ENCODE measurements at regions not wholly inside any gene's neighbourhood (a gene's known extent, or its start where the extent isn't known, plus 50 kb on each side); places are given as distances from the start of the nearest gene placed in this dataset.

GRCh38 chr5:175803736-175804454 lies 67.5 kb upstream of the CPLX2 start:
- peaks cover 42 to 44% of the 10 kb centered on the region in 2 donors for H3K27me3 Mint-ChIP-seq (ENCODE audit: low read depth in 2 of 2)
- no peak overlapping the region for H3K27ac Mint-ChIP-seq
- H3K4me1 Mint-ChIP-seq = no peaks in the 10 kb centered on the region
- Histone ChIP-seq H3K36me3 (ENCODE audit: control insufficient read depth, insufficient read depth, low read length) (no peaks in the 10 kb centered on the region), H3K9me3 (ENCODE audit: control insufficient read depth, insufficient read depth, low read length) (no peaks in the 10 kb centered on the region), H3K27me3 (ENCODE audit: control insufficient read depth, insufficient read depth, low read length) (peaks cover 11% of the 10 kb centered on the region), H3K4me1 (ENCODE audit: control insufficient read depth, insufficient read depth, low read length) (no peaks in the 10 kb centered on the region), H3K27ac (ENCODE audit: low read length) (no peak overlapping the region), H3K4me3 (ENCODE audit: low read length) (no peak overlapping the region)
- no peak for TF ChIP-seq CTCF (IDR thresholded peaks at IDR 0.05)
- WGBS (ENCODE audit: insufficient coverage) = 71% methylated on average over 7 of the region's 8 CpGs
- intact Hi-C loops (cut with micrococcal nuclease) = no loop called here
- DNase-seq = no peak
- no peaks in the 10 kb centered on the region for H3K36me3 Mint-ChIP-seq
- H3K4me3 Mint-ChIP-seq = no peak overlapping the region
- ATAC-seq = no peak
- H3K9me3 Mint-ChIP-seq = no peaks in the 10 kb centered on the region

DNA sequence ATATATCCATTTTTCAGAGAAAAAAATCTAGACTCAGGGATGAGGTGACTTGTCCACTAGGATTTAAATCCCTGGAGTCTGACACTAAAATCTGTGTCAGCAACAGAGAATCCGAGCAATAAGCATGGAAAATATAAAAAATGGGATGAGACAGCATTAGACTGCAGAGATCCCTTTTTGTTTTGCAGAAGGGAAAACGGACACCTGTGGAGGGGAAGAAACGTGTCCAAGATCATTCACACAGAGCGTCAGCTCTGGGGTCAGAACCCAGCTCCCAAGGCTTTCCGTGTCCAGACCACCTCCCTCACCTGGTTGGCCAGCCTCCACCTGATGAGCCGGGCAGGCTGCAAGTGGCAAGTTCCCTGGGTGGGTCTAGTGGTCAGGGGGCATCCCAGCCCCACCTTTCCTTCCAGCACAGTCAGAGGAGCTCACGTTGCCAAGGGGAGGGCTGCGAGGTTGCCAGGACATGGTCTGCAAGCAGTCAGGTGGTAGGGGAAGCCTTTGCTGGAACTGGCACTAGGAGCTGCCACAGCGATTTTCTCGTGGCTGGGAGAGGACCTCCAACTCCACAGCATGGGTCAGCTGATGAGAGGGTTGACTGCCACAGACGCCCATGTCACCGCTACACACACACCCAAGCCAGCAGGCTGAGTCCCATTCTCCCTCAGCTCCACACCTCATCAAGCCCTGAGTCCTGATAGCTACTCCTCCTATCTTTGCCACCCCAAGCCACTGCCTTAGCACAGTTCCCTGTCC lies 65.9 kb upstream of the CPLX2 start:
- Mint-ChIP-seq H3K27ac (no peak overlapping the region), H3K36me3 (no peaks in the 10 kb centered on the region), H3K9me3 (no peaks in the 10 kb centered on the region), H3K27me3 (ENCODE audit: low read depth in 2 of 2) (peaks cover 35 to 46% of the 10 kb centered on the region in 2 donors), H3K4me1 (no peaks in the 10 kb centered on the region), H3K4me3 (no peak overlapping the region)
- intact Hi-C loops (cut with micrococcal nuclease) = no loop called here
- 79% methylated on average over 12 of the region's 12 CpGs for WGBS (ENCODE audit: insufficient coverage)
- H3K9me3 ChIP-seq (ENCODE audit: control insufficient read depth, insufficient read depth, low read length) = no peaks in the 10 kb centered on the region
- ATAC-seq (no peak), DNase-seq (no peak)
- H3K27ac ChIP-seq (ENCODE audit: low read length) = no peak overlapping the region
- H3K27me3 ChIP-seq (ENCODE audit: control insufficient read depth, insufficient read depth, low read length) = no peaks in the 10 kb centered on the region
- H3K36me3 ChIP-seq (ENCODE audit: control insufficient read depth, insufficient read depth, low read length) = no peaks in the 10 kb centered on the region
- TF ChIP-seq CTCF (IDR thresholded peaks at IDR 0.05) = no peak
- no peak overlapping the region for H3K4me3 ChIP-seq (ENCODE audit: low read length)
- H3K4me1 ChIP-seq (ENCODE audit: control insufficient read depth, insufficient read depth, low read length) = no peaks in the 10 kb centered on the region

DNA sequence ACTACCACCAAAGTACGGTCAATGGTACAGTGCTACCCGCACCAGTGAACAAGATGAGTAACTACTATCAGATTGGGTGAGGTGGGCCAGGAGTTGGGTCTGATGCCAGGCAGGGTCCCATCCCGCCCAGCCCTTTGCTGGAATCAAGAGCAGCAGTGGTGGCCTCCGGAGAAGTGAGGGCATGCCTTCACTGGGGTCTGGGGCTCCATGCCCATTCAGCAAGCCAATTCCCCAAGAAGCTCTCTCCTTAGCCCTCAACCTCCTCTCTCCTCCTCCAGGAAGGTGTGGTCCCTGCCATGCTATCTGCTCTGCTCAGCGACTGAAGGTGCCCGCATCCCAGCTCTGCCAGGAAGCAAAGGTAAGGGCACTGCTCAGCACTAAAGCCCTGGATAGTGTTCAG lies 62.7 kb upstream of the CPLX2 start:
- Mint-ChIP-seq H3K4me3 (no peak overlapping the region), H3K9me3 (no peaks in the 10 kb centered on the region), H3K4me1 (no peaks in the 10 kb centered on the region), H3K36me3 (no peaks in the 10 kb centered on the region), H3K27ac (no peak overlapping the region), H3K27me3 (ENCODE audit: low read depth in 2 of 2) (peaks cover 22 to 57% of the 10 kb centered on the region in 2 donors)
- H3K4me3 ChIP-seq (ENCODE audit: low read length) = no peak overlapping the region
- H3K27ac ChIP-seq (ENCODE audit: low read length) = no peak overlapping the region
- intact Hi-C loops (cut with micrococcal nuclease) = no loop called here
- H3K4me1 ChIP-seq (ENCODE audit: control insufficient read depth, insufficient read depth, low read length) = no peaks in the 10 kb centered on the region
- WGBS (ENCODE audit: insufficient coverage) = 92% methylated on average over 6 of the region's 6 CpGs
- H3K36me3 ChIP-seq (ENCODE audit: control insufficient read depth, insufficient read depth, low read length) = no peaks in the 10 kb centered on the region
- no peak for TF ChIP-seq CTCF (IDR thresholded peaks at IDR 0.05)
- no peaks in the 10 kb centered on the region for H3K27me3 ChIP-seq (ENCODE audit: control insufficient read depth, insufficient read depth, low read length)
- ATAC-seq = no peak
- no peak for DNase-seq
- H3K9me3 ChIP-seq (ENCODE audit: control insufficient read depth, insufficient read depth, low read length) = no peaks in the 10 kb centered on the region
